ENCODE measurements at regions not wholly inside any gene's neighbourhood (a gene's known extent, or its start where the extent isn't known, plus 50 kb on each side); places are given as distances from the start of the nearest gene placed in this dataset.

- DNase-seq (ENCODE audit: low spot score): no peak
These were observed 76.9 kb upstream of the DNAJC19 start for GRCh38 chr3:181066143-181067087.

DNA sequence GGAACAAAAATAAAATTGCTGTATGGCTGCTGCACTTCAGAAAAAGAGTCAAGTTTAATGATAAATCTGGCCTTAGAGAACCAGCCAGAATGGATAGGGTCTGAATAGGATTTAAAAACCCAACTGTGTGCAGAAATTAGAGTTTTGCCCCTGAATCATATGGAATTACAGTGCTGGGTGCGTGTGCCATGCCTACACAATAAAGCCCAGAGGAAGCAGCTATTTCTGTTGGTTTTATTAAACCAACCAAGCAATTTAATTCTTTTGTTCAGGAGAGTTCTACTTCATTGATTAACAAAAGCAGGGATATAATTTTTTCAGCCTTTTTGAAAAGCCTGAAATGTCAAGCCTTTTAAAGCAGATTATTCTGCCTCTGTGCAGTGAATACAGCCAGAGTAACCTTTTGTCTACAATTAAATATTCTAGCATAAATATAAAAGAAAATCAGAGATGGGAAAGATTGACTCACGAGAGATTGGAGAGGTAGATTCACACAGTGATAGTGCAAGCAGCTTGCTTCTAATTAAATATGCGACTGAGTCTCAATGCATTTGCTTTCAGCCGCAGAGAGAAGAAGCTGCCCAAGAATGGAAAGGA, 66.7 kb upstream of the DNAJC19 start:
- no peak for DNase-seq (ENCODE audit: low spot score)

DNA sequence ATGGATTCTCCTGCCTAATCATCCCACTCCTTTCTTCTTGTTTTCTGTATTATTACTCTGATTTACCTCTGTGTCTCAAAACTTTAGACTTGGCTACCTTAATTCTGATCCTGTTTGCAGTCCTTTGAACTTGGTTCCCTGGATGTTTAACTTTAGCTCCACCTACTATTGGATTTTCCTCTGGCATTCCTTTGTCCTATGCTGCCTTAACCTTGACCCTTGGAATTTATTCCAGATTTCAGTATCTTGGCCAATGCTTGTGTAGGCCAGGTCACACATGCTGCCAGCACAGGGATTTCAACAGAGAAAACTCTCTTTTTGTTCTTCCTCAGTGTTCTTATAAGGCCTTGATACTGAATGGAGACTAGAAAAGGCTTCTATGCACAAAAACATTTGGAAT, 65.0 kb upstream of the DNAJC19 start:
- no peak for DNase-seq (ENCODE audit: low spot score)

GRCh38 chr3:181052256-181052655, 62.7 kb upstream of the DNAJC19 start:
- no peak for DNase-seq (ENCODE audit: low spot score)

- no peak for DNase-seq (ENCODE audit: low spot score)
These were observed 61.2 kb upstream of the DNAJC19 start for GRCh38 chr3:181050738-181051137.

DNA sequence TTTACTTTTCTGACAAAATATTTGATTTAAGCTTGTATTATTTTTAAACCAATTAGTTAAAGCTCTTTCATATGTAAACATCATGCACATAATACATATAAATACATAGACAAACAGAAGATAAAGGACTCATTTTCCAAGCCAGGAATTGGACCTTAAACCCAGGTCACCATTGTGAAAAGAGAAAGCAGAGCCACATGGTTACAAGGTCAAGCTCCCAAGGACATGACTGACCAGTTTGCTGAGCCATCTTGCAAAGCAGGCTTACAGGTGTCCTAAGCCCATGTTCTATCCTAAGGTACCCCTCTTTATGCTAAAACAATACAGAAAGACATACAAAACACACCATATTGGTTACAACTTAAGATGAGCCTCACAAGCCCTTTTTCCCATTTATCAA, 50.5 kb upstream of the DNAJC19 start:
- no peak for DNase-seq (ENCODE audit: low spot score)

All from GM03348 (cell line).